Fibroblast of lung (primary cell): ENCODE measurements at regions not wholly inside any gene's neighbourhood (a gene's known extent, or its start where the extent isn't known, plus 50 kb on each side); places are given as distances from the start of the nearest gene placed in this dataset.

ENCODE experiments used
- CTCF ChIP-seq, 2 donors: IDR thresholded peaks in 1 of 2; conservative IDR thresholded peaks in 1 of 2; 1 replicate in 1 of 2; 2 replicates in 1 of 2; pipeline ENCODE4 v1.5.1; 2011 to 2012; ENCODE audit warnings: low read length in 2 of 2, control low read depth in 1 of 2, inconsistent platforms in 1 of 2, low read depth in 1 of 2, mild to moderate bottlenecking in 1 of 2
- EZH2 ChIP-seq: IDR thresholded peaks from 2 replicates; pipeline ENCODE4 v1.5.1; 2012; ENCODE audit warnings: low read length, control low read depth, mild to moderate bottlenecking; ENCODE audit errors: missing control alignments

GRCh38 chrX:39802908-39803307 is 294.9 kb downstream of the BCOR start:
- TF ChIP-seq EZH2 (no peak), CTCF (conservative IDR thresholded peaks at IDR 0.05 in 1 of 2, IDR thresholded peaks at IDR 0.05 in 1 of 2; ENCODE audit: low read depth in 1 of 2, low read length in 2 of 2) (no peak)
